Hepatocyte (in vitro differentiated cells): ENCODE measurements at regions not wholly inside any gene's neighbourhood (a gene's known extent, or its start where the extent isn't known, plus 50 kb on each side); places are given as distances from the start of the nearest gene placed in this dataset.

Experiments used
- DNase-seq: peaks from one replicate; pipeline ENCODE4 v3.0.0-alpha.2; 2016; ENCODE audit warnings: low spot score
- H2AFZ ChIP-seq: fragments of 200-600 bp; sonication (generic); 2 replicates; pipeline ENCODE4 v1.6.0; 2016; ENCODE audit warnings: antibody characterized with exemption, mild to moderate bottlenecking
- H3K27ac ChIP-seq: fragments of 200-600 bp; sonication (generic); 2 replicates; pipeline ENCODE4 v1.5.1; 2016; ENCODE audit warnings: mild to moderate bottlenecking
- H3K27me3 ChIP-seq: fragments of 200-600 bp; sonication (generic); 2 replicates; pipeline ENCODE4 v1.6.1; 2016
- H3K36me3 ChIP-seq: fragments of 200-600 bp; sonication (generic); replicated peaks from 2 replicates; pipeline ENCODE4 v1.5.1; 2016; ENCODE audit warnings: low read depth; ENCODE audit not compliant: insufficient read depth
- H3K4me1 ChIP-seq: fragments of 200-600 bp; sonication (generic); 2 replicates; pipeline ENCODE4 v1.5.1; 2016; ENCODE audit warnings: mild to moderate bottlenecking, moderate library complexity; ENCODE audit not compliant: insufficient read depth
- H3K4me2 ChIP-seq: fragments of 200-600 bp; sonication (generic); 2 replicates; pipeline ENCODE4 v1.6.0; 2016
- H3K4me3 ChIP-seq: fragments of 200-600 bp; sonication (generic); 2 replicates; pipeline ENCODE4 v1.5.1; 2016; ENCODE audit warnings: mild to moderate bottlenecking
- H3K79me2 ChIP-seq: fragments of 200-600 bp; sonication (generic); 2 replicates; pipeline ENCODE4 v1.6.0; 2017; ENCODE audit warnings: mild to moderate bottlenecking
- H3K9me2 ChIP-seq: fragments of 200-600 bp; sonication (generic); replicated peaks from 2 replicates; pipeline ENCODE4 v1.6.0; 2017; ENCODE audit warnings: mild to moderate bottlenecking; ENCODE audit not compliant: insufficient read depth
- H3K9me3 ChIP-seq: fragments of 200-600 bp; sonication (generic); 2 replicates; pipeline ENCODE4 v1.5.1; 2016; ENCODE audit warnings: low read depth, mild to moderate bottlenecking
- H4K20me1 ChIP-seq: fragments of 200-600 bp; sonication (generic); 2 replicates; pipeline ENCODE4 v1.6.0; 2016; ENCODE audit warnings: mild to moderate bottlenecking; ENCODE audit not compliant: insufficient read depth, poor library complexity, severe bottlenecking
- CTCF ChIP-seq: fragments of 200-600 bp; sonication (generic); IDR thresholded peaks from 2 replicates; pipeline ENCODE4 v1.5.1; 2016; ENCODE audit warnings: antibody characterized with exemption, mild to moderate bottlenecking; ENCODE audit not compliant: poor library complexity
- EZH2 ChIP-seq: fragments of 200-600 bp; sonication (generic); IDR thresholded peaks from 2 replicates; pipeline ENCODE4 v1.6.1; 2016; ENCODE audit warnings: antibody characterized with exemption, mild to moderate bottlenecking, borderline replicate concordance
- EZH2phosphoT487 ChIP-seq: fragments of 200-600 bp; sonication (generic); IDR thresholded peaks from one replicate; pipeline ENCODE4 v1.6.1; 2018; ENCODE audit warnings: antibody characterized with exemption, mild to moderate bottlenecking, low read depth, moderate library complexity; ENCODE audit not compliant: unreplicated experiment, severe bottlenecking
- WGBS: methylation state at CpG from one replicate; pipeline ENCODE4 v1.1.6; 2016; ENCODE audit warnings: low lambda C conversion rate; ENCODE audit errors: missing lambda C conversion rate; 5-methylcytosine and 5-hydroxymethylcytosine counted together

GRCh38 chr4:120399826-120400225, 333.2 kb upstream of the MAD2L1 start:
- Histone ChIP-seq H3K27ac (no peak overlapping the region), H3K9me3 (no peaks in the 10 kb centered on the region)
- WGBS = 66% methylated on average over 1 of the region's 1 CpG

GRCh38 chr4:120395746-120396145, 329.1 kb upstream of the MAD2L1 start:
- Histone ChIP-seq H3K9me2 (no peaks in the 10 kb centered on the region), H3K36me3 (no peaks in the 10 kb centered on the region), H3K79me2 (no peaks in the 10 kb centered on the region), H3K27ac (no peak overlapping the region), H4K20me1 (no peaks in the 10 kb centered on the region), H3K27me3 (no peaks in the 10 kb centered on the region), H3K4me2 (no peak overlapping the region), H3K9me3 (no peaks in the 10 kb centered on the region), H2AFZ (no peak overlapping the region), H3K4me3 (no peak overlapping the region), H3K4me1 (no peaks in the 10 kb centered on the region)
- TF ChIP-seq EZH2phosphoT487 = no peak
- TF ChIP-seq EZH2 = no peak
- TF ChIP-seq CTCF = no peak
- 92% methylated on average over 3 of the region's 3 CpGs for WGBS
- no peak for DNase-seq

More at GRCh38 chr4:120399826-120400225, 333.2 kb upstream of the MAD2L1 start:
- H3K4me2 ChIP-seq = no peak overlapping the region
- H3K27me3 ChIP-seq = no peaks in the 10 kb centered on the region
- no peak overlapping the region for H3K4me3 ChIP-seq
- no peak overlapping the region for H2AFZ ChIP-seq
- H3K36me3 ChIP-seq = no peaks in the 10 kb centered on the region
- H3K9me2 ChIP-seq = no peaks in the 10 kb centered on the region
- no peak for DNase-seq
- no peaks in the 10 kb centered on the region for H4K20me1 ChIP-seq
- no peaks in the 10 kb centered on the region for H3K4me1 ChIP-seq
- TF ChIP-seq EZH2phosphoT487 = no peak
- no peak for TF ChIP-seq EZH2
- TF ChIP-seq CTCF = no peak
- H3K79me2 ChIP-seq = no peaks in the 10 kb centered on the region

GRCh38 chr4:120355881-120356280, 289.2 kb upstream of the MAD2L1 start:
- TF ChIP-seq EZH2phosphoT487 (no peak), CTCF (no peak), EZH2 (no peak)

GRCh38 chr4:120354381-120354780, 287.7 kb upstream of the MAD2L1 start:
- DNase-seq = no peak
- Histone ChIP-seq H3K4me1 (no peaks in the 10 kb centered on the region), H3K27me3 (no peaks in the 10 kb centered on the region), H3K9me3 (no peaks in the 10 kb centered on the region), H3K9me2 (no peaks in the 10 kb centered on the region), H3K4me2 (no peak overlapping the region), H3K79me2 (no peaks in the 10 kb centered on the region), H3K36me3 (no peaks in the 10 kb centered on the region), H2AFZ (no peak overlapping the region), H3K27ac (no peak overlapping the region), H4K20me1 (no peaks in the 10 kb centered on the region), H3K4me3 (no peak overlapping the region)
- TF ChIP-seq CTCF = no peak
- TF ChIP-seq EZH2phosphoT487 = no peak
- TF ChIP-seq EZH2 = no peak
- WGBS = 52% methylated on average over 1 of the region's 1 CpG

More at GRCh38 chr4:120355881-120356280, 289.2 kb upstream of the MAD2L1 start:
- no peak overlapping the region for H3K4me3 ChIP-seq
- H3K27me3 ChIP-seq = no peaks in the 10 kb centered on the region
- H3K4me1 ChIP-seq = no peaks in the 10 kb centered on the region
- no peaks in the 10 kb centered on the region for H3K36me3 ChIP-seq
- H3K9me2 ChIP-seq = no peaks in the 10 kb centered on the region
- H3K4me2 ChIP-seq = no peak overlapping the region
- no peak overlapping the region for H3K27ac ChIP-seq
- no peaks in the 10 kb centered on the region for H4K20me1 ChIP-seq
- no peaks in the 10 kb centered on the region for H3K79me2 ChIP-seq
- no peak overlapping the region for H2AFZ ChIP-seq
- no peak for DNase-seq
- no peaks in the 10 kb centered on the region for H3K9me3 ChIP-seq
